ENCODE measurements at regions not wholly inside any gene's neighbourhood (a gene's known extent, or its start where the extent isn't known, plus 50 kb on each side); places are given as distances from the start of the nearest gene placed in this dataset.
"Not testable (repeated sequence)": the region's sequence is repeated elsewhere in the genome, so short reads cannot be mapped to it uniquely, and the experiment has no call there.

DNA sequence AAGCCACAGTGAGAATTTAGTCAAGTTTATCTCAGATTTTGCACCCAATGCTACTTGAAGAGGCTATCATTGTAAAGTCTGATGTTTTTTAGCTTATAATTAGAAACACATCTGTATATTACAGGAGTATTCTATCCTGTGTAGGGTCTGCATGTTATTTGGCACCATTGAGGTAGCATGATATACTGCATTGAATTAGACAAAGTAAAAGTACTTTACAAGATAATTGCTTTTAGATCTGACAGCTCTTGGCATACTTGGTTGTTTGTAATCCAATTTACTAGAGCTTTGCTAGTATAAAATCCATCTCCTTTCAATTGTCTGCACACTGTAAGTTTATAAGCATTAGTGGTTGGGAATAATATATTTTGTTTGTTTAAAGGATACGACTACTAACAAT, 714.3 kb downstream of the ANKRD7 start:
- DNase-seq (ENCODE audit: low spot score): no peak

DNA sequence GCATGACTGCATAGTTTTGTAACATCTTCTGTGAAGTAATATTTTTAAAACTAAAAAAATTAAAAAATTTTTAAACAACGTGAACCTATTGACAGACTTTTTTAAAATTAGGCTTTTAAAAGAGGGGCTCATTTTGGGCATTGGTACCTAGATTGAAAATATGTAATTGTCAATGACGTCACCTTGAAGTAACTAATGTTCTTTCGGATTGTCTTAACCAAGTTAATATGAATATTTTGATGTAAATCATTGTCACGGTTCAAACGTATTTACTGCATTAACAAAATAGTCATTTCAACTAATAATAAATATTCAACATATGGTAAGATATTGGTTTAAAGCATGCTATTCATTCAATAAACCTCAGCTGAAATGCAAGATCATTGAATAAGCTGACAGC, 719.8 kb downstream of the ANKRD7 start:
- DNase-seq (ENCODE audit: low spot score): no peak

DNA sequence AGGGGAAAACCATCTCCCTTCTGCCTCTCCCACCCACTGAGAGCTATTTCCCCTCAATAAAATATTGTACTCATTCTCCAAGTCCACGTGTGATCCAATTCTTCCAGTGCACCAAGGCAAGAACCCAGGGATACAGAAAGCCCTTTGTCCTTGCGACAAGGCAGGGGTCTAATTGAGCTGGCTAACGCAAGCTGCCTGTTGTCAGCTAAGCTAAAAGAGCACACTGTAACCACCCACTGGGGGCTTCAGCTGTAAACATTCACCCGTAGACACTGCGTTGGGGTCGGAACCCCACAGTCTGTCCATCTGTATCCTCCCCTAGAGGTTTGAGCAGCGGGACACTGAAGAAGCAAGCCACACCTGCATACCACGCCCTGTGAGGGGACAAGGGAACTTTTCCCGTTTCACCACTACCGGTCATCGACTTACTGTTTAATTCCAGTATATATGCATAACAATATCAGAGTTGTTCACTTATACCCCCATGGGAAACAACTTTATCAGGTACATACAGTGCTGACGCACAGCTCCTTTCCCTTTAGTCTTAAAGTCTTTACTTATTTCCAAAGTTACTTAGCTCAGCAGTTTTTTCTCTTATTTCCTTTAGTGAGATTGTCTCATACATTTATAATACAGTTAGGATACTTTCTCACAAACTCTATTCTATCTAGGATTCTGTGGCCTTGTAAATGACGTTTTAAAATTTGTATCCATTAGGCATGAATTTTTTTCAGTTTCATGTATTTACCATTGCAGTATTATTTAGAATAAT, 721.6 kb downstream of the ANKRD7 start:
- no peak for DNase-seq (ENCODE audit: low spot score)

DNA sequence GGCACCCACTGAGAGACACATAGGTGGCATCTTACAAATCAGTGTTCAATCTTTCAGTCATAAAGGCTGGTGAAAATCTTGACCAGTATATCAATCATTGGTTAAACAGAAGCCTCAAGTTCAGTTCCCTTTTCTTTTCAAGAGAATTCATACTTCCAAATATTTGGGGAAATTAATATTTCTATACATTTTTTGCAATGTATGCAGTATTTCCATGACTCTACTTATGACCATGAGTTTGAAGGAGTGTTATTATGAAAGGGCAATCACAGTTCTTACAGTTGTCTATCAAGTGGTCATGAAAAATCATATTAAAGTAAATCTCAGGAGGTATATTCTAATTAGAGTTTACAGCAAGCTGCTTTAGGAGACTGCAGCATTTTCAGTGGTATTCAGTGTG, 724.0 kb downstream of the ANKRD7 start:
- no peak for DNase-seq (ENCODE audit: low spot score)

DNA sequence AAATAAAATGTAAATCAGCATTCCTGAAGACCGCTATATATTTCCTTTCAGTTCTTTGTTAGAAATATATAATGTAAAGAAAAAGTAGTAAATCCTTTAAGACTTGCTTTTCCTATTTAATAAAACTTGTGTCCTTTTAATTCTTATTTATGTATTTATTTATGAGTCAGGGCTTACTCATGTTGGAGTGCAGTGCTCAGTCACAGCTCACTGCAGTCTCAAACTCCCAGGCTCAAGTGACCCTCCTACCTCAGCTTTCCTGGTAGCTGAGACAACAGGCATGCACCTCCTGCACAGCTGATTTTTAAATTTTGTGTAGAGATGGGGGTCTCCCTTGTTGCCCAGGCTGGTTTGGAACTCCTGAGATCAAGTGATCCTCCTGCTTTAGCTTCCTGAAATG, 724.5 kb downstream of the ANKRD7 start:
- no peak for DNase-seq (ENCODE audit: low spot score)

- DNase-seq (ENCODE audit: low spot score): not testable (repeated sequence)
Observed at GRCh38 chr7:118956285-118956684, 731.8 kb downstream of the ANKRD7 start.

GRCh38 chr7:118969370-118969769, 744.9 kb downstream of the ANKRD7 start:
- DNase-seq (ENCODE audit: low spot score): no peak

DNA sequence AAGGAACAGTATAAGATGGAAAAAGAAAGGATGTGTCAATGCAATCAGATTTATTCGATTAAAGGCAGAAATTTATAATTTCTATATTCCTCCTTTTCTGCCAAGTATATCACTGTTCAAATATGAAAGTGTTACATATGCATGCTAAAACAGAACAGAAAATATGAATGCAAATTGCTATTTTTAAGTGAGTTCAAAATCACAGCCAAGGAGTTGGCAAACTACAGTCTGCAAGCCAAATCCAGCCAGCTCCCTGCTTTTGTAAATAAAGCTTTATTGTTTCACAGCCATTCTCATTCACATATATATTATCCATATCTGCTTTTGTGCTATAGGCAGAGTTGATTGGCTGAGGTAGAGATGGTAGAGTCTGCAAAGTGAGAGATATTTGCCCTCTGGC, 747.2 kb downstream of the ANKRD7 start:
- no peak for DNase-seq (ENCODE audit: low spot score)

GRCh38 chr7:118974836-118975235, 750.3 kb downstream of the ANKRD7 start:
- DNase-seq (ENCODE audit: low spot score): no peak

GRCh38 chr7:118995350-118995749, 770.8 kb downstream of the ANKRD7 start:
- DNase-seq (ENCODE audit: low spot score): no peak

- no peak for DNase-seq (ENCODE audit: low spot score)
Observed at GRCh38 chr7:119007236-119007635, 782.7 kb downstream of the ANKRD7 start.

GRCh38 chr7:119010635-119011034, 786.1 kb downstream of the ANKRD7 start:
- DNase-seq (ENCODE audit: low spot score): no peak

GRCh38 chr7:119026391-119026790, 801.9 kb downstream of the ANKRD7 start:
- no peak for DNase-seq (ENCODE audit: low spot score)

GRCh38 chr7:119028736-119029135, 804.2 kb downstream of the ANKRD7 start:
- DNase-seq (ENCODE audit: low spot score): no peak

- not testable (repeated sequence) for DNase-seq (ENCODE audit: low spot score)
Observed at GRCh38 chr7:119032136-119032535, 807.6 kb downstream of the ANKRD7 start.

DNA sequence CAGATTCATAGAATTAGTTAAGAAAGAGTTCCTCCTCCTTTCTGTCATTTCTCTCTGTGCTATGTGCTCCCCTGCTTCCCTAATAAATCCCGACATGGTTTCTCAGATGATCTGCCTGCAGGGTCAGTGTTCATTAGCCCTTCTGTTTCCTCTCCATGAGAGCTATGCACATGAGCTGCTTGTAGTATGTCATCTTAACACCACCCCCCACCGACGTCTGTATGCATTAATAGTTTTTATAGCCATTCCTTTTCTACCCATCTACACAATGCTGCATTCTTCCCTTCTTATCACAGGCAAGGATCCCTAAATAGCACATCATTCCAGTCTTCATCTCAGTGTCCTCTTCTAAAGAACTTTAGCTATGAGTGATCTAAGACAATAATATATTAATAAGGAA, 809.1 kb downstream of the ANKRD7 start:
- DNase-seq (ENCODE audit: low spot score): no peak

- no peak for DNase-seq (ENCODE audit: low spot score)
Observed at GRCh38 chr7:119037941-119038340, 813.4 kb downstream of the ANKRD7 start.

- no peak for DNase-seq (ENCODE audit: low spot score)
Observed at GRCh38 chr7:119046068-119046467, 821.6 kb downstream of the ANKRD7 start.

DNA sequence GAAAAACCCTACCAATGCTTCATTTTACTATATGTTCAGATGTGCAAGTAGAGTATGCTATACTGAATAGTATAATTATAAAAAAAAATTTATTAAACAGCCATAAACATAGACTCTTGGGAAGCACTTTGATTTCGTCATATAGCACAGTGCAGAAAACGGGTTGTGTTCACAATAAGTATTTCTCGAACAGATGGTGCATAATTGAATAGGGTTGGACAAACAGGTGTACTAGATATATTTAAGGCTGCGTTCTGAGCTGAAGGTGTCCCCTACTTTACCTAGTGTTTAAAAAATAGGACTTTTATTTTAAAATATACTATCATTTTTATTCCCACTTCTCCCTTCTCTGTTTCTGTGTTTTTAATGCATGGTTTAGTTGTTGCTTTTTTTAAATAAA, 841.5 kb downstream of the ANKRD7 start:
- no peak for DNase-seq (ENCODE audit: low spot score)

- no peak for DNase-seq (ENCODE audit: low spot score)
Observed at GRCh38 chr7:119086026-119086425, 861.5 kb downstream of the ANKRD7 start.

- no peak for DNase-seq (ENCODE audit: low spot score)
Observed at GRCh38 chr7:119090851-119091250, 866.3 kb downstream of the ANKRD7 start.

GRCh38 chr7:119096683-119097082, 872.2 kb downstream of the ANKRD7 start:
- DNase-seq (ENCODE audit: low spot score): no peak

- not testable (repeated sequence) for DNase-seq (ENCODE audit: low spot score)
Observed at GRCh38 chr7:119100611-119101258, 876.2 kb downstream of the ANKRD7 start.

- DNase-seq (ENCODE audit: low spot score): no peak
Observed at GRCh38 chr7:119102291-119102690, 877.8 kb downstream of the ANKRD7 start.

Measured in SW480 (cell line).